ENCODE measurements at regions not wholly inside any gene's neighbourhood (a gene's known extent, or its start where the extent isn't known, plus 50 kb on each side); places are given as distances from the start of the nearest gene placed in this dataset.
"Not testable (repeated sequence)": the region's sequence is repeated elsewhere in the genome, so short reads cannot be mapped to it uniquely, and the experiment has no call there.

- no peak for DNase-seq
Measured at GRCh38 chr1:41980827-41981653, 62.3 kb upstream of the HIVEP3 start.

- no peak for DNase-seq
Measured at GRCh38 chr1:41978986-41979385, 60.3 kb upstream of the HIVEP3 start.

GRCh38 chr1:41977326-41977725, 58.6 kb upstream of the HIVEP3 start:
- no peak for DNase-seq

GRCh38 chr1:41976671-41977070, 57.9 kb upstream of the HIVEP3 start:
- DNase-seq: no peak

GRCh38 chr1:41975850-41976569, 57.3 kb upstream of the HIVEP3 start:
- no peak for DNase-seq

- DNase-seq: no peak
Measured at GRCh38 chr1:41975121-41975520, 56.4 kb upstream of the HIVEP3 start.

GRCh38 chr1:41968557-41968956, 49.8 kb upstream of the HIVEP3 start:
- not testable (repeated sequence) for DNase-seq
